Left renal pelvis (tissue), 4 donors: ENCODE measurements at regions not wholly inside any gene's neighbourhood (a gene's known extent, or its start where the extent isn't known, plus 50 kb on each side); places are given as distances from the start of the nearest gene placed in this dataset.

Experiments used
- DNase-seq, 4 donors: peaks; one replicate each; pipeline ENCODE4 v3.0.0-alpha.2; 2013; ENCODE audit warnings: low read depth in 4 of 4, low spot score in 3 of 4

- DNase-seq = no peak
Observed at GRCh38 chr15:93302080-93302765, 213.2 kb upstream of the RGMA start.

GRCh38 chr15:93300796-93301195 lies 211.8 kb upstream of the RGMA start:
- DNase-seq = no peak

GRCh38 chr15:93299675-93300074 lies 210.7 kb upstream of the RGMA start:
- no peak for DNase-seq

GRCh38 chr15:93298901-93299300 lies 209.9 kb upstream of the RGMA start:
- no peak for DNase-seq

GRCh38 chr15:93296759-93297500 lies 207.9 kb upstream of the RGMA start:
- no peak for DNase-seq

- DNase-seq = no peak
Observed at GRCh38 chr15:93294896-93295295, 205.9 kb upstream of the RGMA start.

- no peak for DNase-seq
Observed at GRCh38 chr15:93294066-93294465, 205.1 kb upstream of the RGMA start.

- DNase-seq = no peak
Observed at GRCh38 chr15:93291380-93291779, 202.4 kb upstream of the RGMA start.

- DNase-seq = no peak
Observed at GRCh38 chr15:93290618-93290946, 201.6 kb upstream of the RGMA start.

GRCh38 chr15:93289941-93290617 lies 201.1 kb upstream of the RGMA start:
- no peak for DNase-seq

GRCh38 chr15:93288728-93289294 lies 199.8 kb upstream of the RGMA start:
- DNase-seq = no peak

- no peak for DNase-seq
Observed at GRCh38 chr15:93286446-93286845, 197.4 kb upstream of the RGMA start.

- no peak for DNase-seq
Observed at GRCh38 chr15:93283854-93284253, 194.8 kb upstream of the RGMA start.

GRCh38 chr15:93282808-93283207 lies 193.8 kb upstream of the RGMA start:
- no peak for DNase-seq

- no peak for DNase-seq
Observed at GRCh38 chr15:93278783-93279182, 189.8 kb upstream of the RGMA start.

GRCh38 chr15:93278006-93278405 lies 189.0 kb upstream of the RGMA start:
- no peak for DNase-seq

- DNase-seq = no peak
Observed at GRCh38 chr15:93274257-93274656, 185.2 kb upstream of the RGMA start.

- DNase-seq = no peak
Observed at GRCh38 chr15:93271871-93272270, 182.9 kb upstream of the RGMA start.

- DNase-seq = no peak
Observed at GRCh38 chr15:93270937-93271467, 182.0 kb upstream of the RGMA start.

- no peak for DNase-seq
Observed at GRCh38 chr15:93268066-93268465, 179.1 kb upstream of the RGMA start.

- DNase-seq = no peak
Observed at GRCh38 chr15:93266291-93266690, 177.3 kb upstream of the RGMA start.
